GM12878 (cell line): ENCODE measurements at regions not wholly inside any gene's neighbourhood (a gene's known extent, or its start where the extent isn't known, plus 50 kb on each side); places are given as distances from the start of the nearest gene placed in this dataset.

Experiments used
- ATAC-seq: fragments of 200-7000 bp; cut with Tn5 transposase; 3 replicates; pipeline ENCODE4 v1.9.1; 2020; ENCODE audit warnings: mild to moderate bottlenecking, moderate library complexity
- BruUV-seq: library from RNA; stranded (reverse); fragments of 400-500 nt; replicated peaks from 2 replicates; lab custom pipeline; 2021; lab: Mats Ljungman, UMichigan
- CTCF ChIA-PET: fragments of 300-600 bp; sonication (Branson Sonifier 250); formaldehyde crosslinking; extraction: SDS; loops from one replicate; lab custom pipeline; 2021; ENCODE audit warnings: inconsistent platforms; lab: Yijun Ruan, JAX
- POLR2A ChIA-PET: fragments of 350-600 bp; formaldehyde crosslinking; extraction: SDS; loops from one replicate; lab custom pipeline; 2021; ENCODE audit warnings: inconsistent platforms; lab: Charles Lee
- RAD21 ChIA-PET: fragments of 300-600 bp; sonication (Branson Sonifier 250); formaldehyde crosslinking; loops from one replicate; lab custom pipeline; 2023; ENCODE audit warnings: antibody characterized with exemption; ENCODE audit not compliant: unreplicated experiment; lab: Charles Lee
- SMC1A ChIA-PET: fragments of 300-600 bp; sonication (Branson Sonifier 250); formaldehyde crosslinking; loops from one replicate; lab custom pipeline; 2023; ENCODE audit not compliant: unreplicated experiment, uncharacterized antibody; lab: Charles Lee
- DNase-seq: peaks from one replicate; pipeline ENCODE4 v3.0.0-alpha.2; 2011; ENCODE audit warnings: low read depth, low spot score
- FAIRE-seq: peaks from 3 replicates; lab custom pipeline; 2011; peaks lifted over from hg19 to GRCh38; lab: Jason Lieb, UNC
- H2AFZ ChIP-seq: 2 replicates; pipeline ENCODE4 v1.6.0; 2011; ENCODE audit warnings: low read depth, low read length, control low read depth; ENCODE audit not compliant: control insufficient read depth
- H3K27ac ChIP-seq: 2 replicates; pipeline ENCODE4 v1.5.1; 2011; ENCODE audit warnings: control low read depth; ENCODE audit not compliant: control insufficient read depth, insufficient read depth
- H3K27me3 ChIP-seq, 2 experiments: replicated peaks in 1 of 2; 2 replicates each; pipeline versions ENCODE4 v1.6.0 to v1.6.1; 2011; ENCODE audit warnings: low read length in 1 of 2; ENCODE audit not compliant: control insufficient read depth in 2 of 2, insufficient read depth in 2 of 2
- H3K36me3 ChIP-seq, 2 experiments: 2 replicates each; pipeline ENCODE4 v1.5.1; 2011; ENCODE audit warnings: low read length in 1 of 2; ENCODE audit not compliant: control insufficient read depth in 2 of 2, insufficient read depth in 2 of 2
- H3K4me1 ChIP-seq: 2 replicates; pipeline ENCODE4 v1.6.1; 2011; ENCODE audit warnings: mild to moderate bottlenecking, low read length, moderate library complexity, mixed read lengths; ENCODE audit not compliant: control insufficient read depth, insufficient read depth
- H3K4me2 ChIP-seq: 2 replicates; pipeline ENCODE4 v1.6.0; 2011; ENCODE audit warnings: control low read depth; ENCODE audit not compliant: control insufficient read depth, insufficient read depth
- H3K4me3 ChIP-seq: fragments of 200-600 bp; sonication (generic); 2 replicates; pipeline ENCODE4 v1.5.1; 2016
- H3K79me2 ChIP-seq: 2 replicates; pipeline ENCODE4 v1.6.0; 2011; ENCODE audit warnings: low read length; ENCODE audit not compliant: control insufficient read depth, insufficient read depth
- H3K9ac ChIP-seq: 2 replicates; pipeline ENCODE4 v1.8.0; 2011; ENCODE audit warnings: low read length, control low read depth, mixed read lengths; ENCODE audit not compliant: control insufficient read depth, insufficient read depth
- H3K9me3 ChIP-seq: replicated peaks from 3 replicates; pipeline ENCODE4 v1.5.1; 2011; ENCODE audit warnings: mild to moderate bottlenecking, low read length; ENCODE audit not compliant: control insufficient read depth, insufficient read depth
- H4K20me1 ChIP-seq: 2 replicates; pipeline ENCODE4 v1.6.0; 2011; ENCODE audit not compliant: control insufficient read depth, insufficient read depth
- BACH1 ChIP-seq: fragments of 450-650 bp; IDR thresholded peaks from 2 replicates; pipeline ENCODE4 v1.6.1; 2017; ENCODE audit warnings: mild to moderate bottlenecking, borderline replicate concordance
- CHD2 ChIP-seq: IDR thresholded peaks from 2 replicates; pipeline ENCODE4 v1.6.1; 2011; ENCODE audit warnings: low read depth, low read length, improper control_type of control experiment, borderline replicate concordance
- EP300 ChIP-seq, 2 experiments: fragments of 150-350 bp in 1 of 2; IDR thresholded peaks; 2 replicates each; pipeline ENCODE4 v1.6.1; 2011 to 2012; ENCODE audit warnings: low read depth in 2 of 2, low read length in 2 of 2, borderline replicate concordance in 1 of 2, improper control_type of control experiment in 1 of 2, inconsistent platforms in 1 of 2; ENCODE audit not compliant: control insufficient read depth in 1 of 2
- GABPA ChIP-seq: IDR thresholded peaks from 2 replicates; pipeline ENCODE4 v1.6.1; 2014; ENCODE audit warnings: antibody characterized with exemption, low read depth, mild to moderate bottlenecking, inconsistent platforms
- MEF2B ChIP-seq: fragments of 450-650 bp; IDR thresholded peaks from 2 replicates; pipeline ENCODE4 v1.6.1; 2018; ENCODE audit warnings: mild to moderate bottlenecking, moderate library complexity; ENCODE audit not compliant: partially characterized antibody, poor library complexity, severe bottlenecking
- RAD21 ChIP-seq: IDR thresholded peaks from 2 replicates; pipeline ENCODE4 v1.6.1; 2011; ENCODE audit warnings: mild to moderate bottlenecking, low read depth, low read length, moderate library complexity; ENCODE audit not compliant: insufficient read depth
- RFX5 ChIP-seq: IDR thresholded peaks from 2 replicates; pipeline ENCODE4 v1.6.1; 2011; ENCODE audit warnings: low read depth, low read length, improper control_type of control experiment
- SIN3A ChIP-seq: IDR thresholded peaks from 2 replicates; pipeline ENCODE4 v1.6.1; 2012; ENCODE audit warnings: low read depth, low read length, improper control_type of control experiment
- SMARCA5 ChIP-seq: fragments of 450-650 bp; IDR thresholded peaks from 2 replicates; pipeline ENCODE4 v1.6.1; 2017; ENCODE audit warnings: mild to moderate bottlenecking
- WGBS: methylation state at CpG from one replicate; pipeline ENCODE4 v1.1.6; 2016; ENCODE audit warnings: low lambda C conversion rate; ENCODE audit not compliant: insufficient replicate concordance, insufficient coverage; ENCODE audit errors: missing lambda C conversion rate; 5-methylcytosine and 5-hydroxymethylcytosine counted together
- in situ Hi-C: fragments of 300-500 bp; cut with MboI; formaldehyde crosslinking; loops from 9 replicates; pipeline ENCODE4 v1.14.3; 2018; ENCODE audit warnings: mixed read lengths
- intact Hi-C: fragments of 100-400 bp; cut with micrococcal nuclease; formaldehyde crosslinking; loops from one replicate; pipeline ENCODE4 v1.14.2; 2022; ENCODE audit not compliant: unreplicated experiment
- TF ChIP-seq, protein P1 (sequence below), 3 experiments: IDR thresholded peaks in 2 of 3; conservative IDR thresholded peaks in 1 of 3; 2 replicates each; pipeline ENCODE4 v1.5.1; 2011; ENCODE audit warnings: low read depth in 3 of 3, low read length in 3 of 3, mild to moderate bottlenecking in 3 of 3, control low read depth in 2 of 3, moderate library complexity in 2 of 3, inconsistent platforms in 1 of 3, mixed read lengths in 1 of 3; ENCODE audit not compliant: control insufficient read depth in 2 of 3, insufficient read depth in 1 of 3; ENCODE audit errors: extremely low read depth in 1 of 3
- TF ChIP-seq, protein P2 (sequence below): fragments of 450-650 bp; IDR thresholded peaks from 2 replicates; pipeline ENCODE4 v1.6.1; 2016; ENCODE audit warnings: mild to moderate bottlenecking

DNA sequence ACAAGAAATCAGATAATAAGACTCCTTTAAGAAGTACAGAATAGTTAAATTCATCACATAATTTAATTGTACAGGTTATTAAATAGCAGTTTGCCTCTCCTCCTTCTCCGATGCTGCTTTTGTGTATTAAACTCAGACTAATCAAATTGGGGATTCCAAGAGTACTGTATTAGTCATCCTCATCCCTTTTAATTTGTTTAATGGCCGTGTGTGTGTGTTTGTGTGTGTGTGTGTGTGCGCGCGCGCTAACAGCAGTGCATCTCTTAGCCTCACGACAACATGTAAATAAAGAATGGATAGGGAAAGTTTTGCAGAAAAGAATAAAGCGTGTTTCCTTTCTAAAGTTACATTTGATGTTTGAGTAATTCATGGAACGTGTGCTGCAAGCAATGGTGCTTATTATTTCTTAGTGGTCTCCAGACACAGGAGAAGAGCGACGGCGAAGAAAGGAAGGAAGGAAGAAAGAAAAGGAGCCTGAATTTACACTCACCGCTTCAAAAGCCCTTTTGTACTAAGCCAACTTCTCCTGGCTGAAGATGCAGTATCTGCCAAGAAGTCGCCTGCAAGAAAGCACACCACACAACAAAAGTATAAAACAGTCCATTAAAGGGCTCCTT, 220.3 kb downstream of the ASCL1 start:
- DNase-seq (no peak), ATAC-seq (no peak)
- H3K27ac ChIP-seq: no peak overlapping the region
- H3K9me3 ChIP-seq: no peaks in the 10 kb centered on the region; the same call in 2 of the 3 replicates
- no peaks in the 10 kb centered on the region for H4K20me1 ChIP-seq
- in situ Hi-C loops: no loop called here
- H3K27me3 ChIP-seq: no peaks in the 10 kb centered on the region
- H2AFZ ChIP-seq: no peak overlapping the region
- H3K36me3 ChIP-seq: no peaks in the 10 kb centered on the region
- ChIA-PET POLR2A (no interaction called here), SMC1A (interaction anchor here (0.9 to 1.5 kb wide), 5 partner anchors 11 to 224 kb away, joined by 3 read pairs; no protein-coding TSS in a partner anchor)
- H3K4me1 ChIP-seq: no peaks in the 10 kb centered on the region
- WGBS: 71% methylated on average over 14 of the region's 14 CpGs
- H3K4me2 ChIP-seq: no peak overlapping the region
- BruUV-seq: no TSS peak
- TF ChIP-seq RFX5: no peak
- TF ChIP-seq MEF2B: no peak
- TF ChIP-seq, all 136 proteins: peak for 0
- CTCF ChIA-PET: interaction anchor here (1.2 kb wide), 1 partner anchor 11 kb away, joined by 5 read pairs; no protein-coding TSS in a partner anchor
- Histone ChIP-seq H3K9ac (no peak overlapping the region), H3K4me3 (no peak overlapping the region), H3K79me2 (no peaks in the 10 kb centered on the region)
- RAD21 ChIA-PET: interaction anchor here (1.0 to 1.1 kb wide), 4 partner anchors 34 to 229 kb away, joined by 3 to 5 read pairs (median 4); no protein-coding TSS in a partner anchor
- FAIRE-seq: no peak
- intact Hi-C loops: no loop called here

DNA sequence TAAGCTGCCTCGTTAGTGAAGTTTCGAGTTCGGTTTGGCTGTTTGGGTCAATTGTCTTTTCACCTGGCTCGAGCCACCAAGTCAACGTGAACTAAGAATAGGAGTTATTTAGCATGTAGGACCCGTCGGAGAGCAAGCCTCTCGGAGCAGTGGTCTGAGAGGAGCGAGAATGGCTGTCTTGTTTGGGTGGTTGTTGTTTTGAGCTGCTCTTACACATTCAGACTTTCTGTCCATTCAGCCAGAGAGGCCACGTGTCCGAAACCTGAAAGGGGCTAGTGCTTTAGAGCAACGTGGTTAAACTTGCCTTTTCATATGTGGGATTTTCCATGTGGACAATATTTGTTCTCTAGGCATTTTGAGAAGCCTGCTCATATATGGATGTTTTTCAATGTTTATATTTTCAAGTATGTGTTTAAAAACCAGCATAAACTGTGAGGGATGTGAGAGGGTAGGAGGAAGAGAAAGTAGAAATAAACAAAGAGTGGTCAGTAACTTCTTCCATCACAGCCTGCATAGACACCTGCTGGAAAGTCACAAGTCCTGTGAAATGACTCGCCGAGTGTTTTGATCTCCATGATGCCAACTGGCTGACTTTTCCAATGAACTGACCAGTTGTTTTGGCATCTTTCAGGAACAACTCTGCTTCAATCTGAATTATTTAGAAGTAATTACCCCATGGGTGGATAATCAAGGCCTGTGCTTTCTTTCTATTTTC, 221.0 kb downstream of the ASCL1 start:
- Histone ChIP-seq H3K27me3 (no peaks in the 10 kb centered on the region), H3K4me3 (no peak overlapping the region), H3K9ac (no peak overlapping the region), H3K36me3 (no peaks in the 10 kb centered on the region), H3K27ac (no peak overlapping the region), H3K4me2 (no peak overlapping the region), H3K79me2 (no peaks in the 10 kb centered on the region), H3K4me1 (no peaks in the 10 kb centered on the region), H3K9me3 (no peaks in the 10 kb centered on the region; the same call in 2 of the 3 replicates), H4K20me1 (no peaks in the 10 kb centered on the region), H2AFZ (peak overlapping the region; percentile 41)
- intact Hi-C loops: no loop called here
- no TSS peak for BruUV-seq
- 85% methylated on average over 14 of the region's 14 CpGs for WGBS
- ATAC-seq (no peak), FAIRE-seq (no peak), DNase-seq (no peak)
- RAD21 ChIA-PET: interaction anchor here (1.0 kb wide), 2 partner anchors 34 to 230 kb away, joined by 4 to 5 read pairs; no protein-coding TSS in a partner anchor
- CTCF ChIA-PET: no interaction called here
- in situ Hi-C loops: no loop called here
- POLR2A ChIA-PET: no interaction called here
- SMC1A ChIA-PET: interaction anchor here (0.7 to 1.5 kb wide), 3 partner anchors 12 to 199 kb away, joined by 3 read pairs; no protein-coding TSS in a partner anchor
- TF ChIP-seq, protein P1, sequence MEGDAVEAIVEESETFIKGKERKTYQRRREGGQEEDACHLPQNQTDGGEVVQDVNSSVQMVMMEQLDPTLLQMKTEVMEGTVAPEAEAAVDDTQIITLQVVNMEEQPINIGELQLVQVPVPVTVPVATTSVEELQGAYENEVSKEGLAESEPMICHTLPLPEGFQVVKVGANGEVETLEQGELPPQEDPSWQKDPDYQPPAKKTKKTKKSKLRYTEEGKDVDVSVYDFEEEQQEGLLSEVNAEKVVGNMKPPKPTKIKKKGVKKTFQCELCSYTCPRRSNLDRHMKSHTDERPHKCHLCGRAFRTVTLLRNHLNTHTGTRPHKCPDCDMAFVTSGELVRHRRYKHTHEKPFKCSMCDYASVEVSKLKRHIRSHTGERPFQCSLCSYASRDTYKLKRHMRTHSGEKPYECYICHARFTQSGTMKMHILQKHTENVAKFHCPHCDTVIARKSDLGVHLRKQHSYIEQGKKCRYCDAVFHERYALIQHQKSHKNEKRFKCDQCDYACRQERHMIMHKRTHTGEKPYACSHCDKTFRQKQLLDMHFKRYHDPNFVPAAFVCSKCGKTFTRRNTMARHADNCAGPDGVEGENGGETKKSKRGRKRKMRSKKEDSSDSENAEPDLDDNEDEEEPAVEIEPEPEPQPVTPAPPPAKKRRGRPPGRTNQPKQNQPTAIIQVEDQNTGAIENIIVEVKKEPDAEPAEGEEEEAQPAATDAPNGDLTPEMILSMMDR (IDR thresholded peaks at IDR 0.05 in 2 of 3, conservative IDR thresholded peaks at IDR 0.05 in 1 of 3; ENCODE audit: control insufficient read depth in 2 of 3, extremely low read depth in 1 of 3, insufficient read depth in 1 of 3, low read depth in 3 of 3, low read length in 3 of 3): peak in 1 of 3 experiments; percentile 11; a peak in 1 of 6 replicates
- TF ChIP-seq EP300 (IDR thresholded peaks at IDR 0.05; ENCODE audit: borderline replicate concordance in 1 of 2, control insufficient read depth in 1 of 2, low read depth in 2 of 2, low read length in 2 of 2) (peak in 1 of 2 experiments; percentile 49; a peak in 1 of 4 replicates), CHD2 (no peak), RFX5 (no peak), SIN3A (no peak), SMARCA5 (no peak), RAD21 (peak; percentile 27; the same call in 1 of the 2 replicates), GABPA (no peak), BACH1 (no peak)
- TF ChIP-seq, protein P2, sequence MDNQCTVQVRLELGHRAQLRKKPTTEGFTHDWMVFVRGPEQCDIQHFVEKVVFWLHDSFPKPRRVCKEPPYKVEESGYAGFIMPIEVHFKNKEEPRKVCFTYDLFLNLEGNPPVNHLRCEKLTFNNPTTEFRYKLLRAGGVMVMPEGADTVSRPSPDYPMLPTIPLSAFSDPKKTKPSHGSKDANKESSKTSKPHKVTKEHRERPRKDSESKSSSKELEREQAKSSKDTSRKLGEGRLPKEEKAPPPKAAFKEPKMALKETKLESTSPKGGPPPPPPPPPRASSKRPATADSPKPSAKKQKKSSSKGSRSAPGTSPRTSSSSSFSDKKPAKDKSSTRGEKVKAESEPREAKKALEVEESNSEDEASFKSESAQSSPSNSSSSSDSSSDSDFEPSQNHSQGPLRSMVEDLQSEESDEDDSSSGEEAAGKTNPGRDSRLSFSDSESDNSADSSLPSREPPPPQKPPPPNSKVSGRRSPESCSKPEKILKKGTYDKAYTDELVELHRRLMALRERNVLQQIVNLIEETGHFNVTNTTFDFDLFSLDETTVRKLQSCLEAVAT: peak; percentile 16; the same call in 1 of the 2 replicates
